Endothelial cell of umbilical vein (primary cell): ENCODE measurements at regions not wholly inside any gene's neighbourhood (a gene's known extent, or its start where the extent isn't known, plus 50 kb on each side); places are given as distances from the start of the nearest gene placed in this dataset.

Source experiments
- BruUV-seq: library from RNA; stranded (reverse); fragments of 400-500 nt; replicated peaks from 2 replicates; lab custom pipeline; 2021; lab: Mats Ljungman, UMichigan
- CTCF ChIA-PET: fragments of 300-600, 350-600 bp; sonication (Branson Sonifier 250); formaldehyde crosslinking; loops from one replicate; lab custom pipeline; 2021; ENCODE audit warnings: antibody characterized with exemption, inconsistent platforms; lab: Charles Lee
- POLR2A ChIA-PET: fragments of 300-600, 350-600 bp; sonication (Branson Sonifier 250); formaldehyde crosslinking; loops from one replicate; lab custom pipeline; 2021; ENCODE audit warnings: antibody characterized with exemption, inconsistent platforms; lab: Charles Lee
- DNase-seq: peaks from one replicate; pipeline ENCODE4 v3.0.0-alpha.2; 2011; ENCODE audit warnings: low read depth, low spot score
- FAIRE-seq: peaks from 2 replicates; lab custom pipeline; 2011; peaks lifted over from hg19 to GRCh38; lab: Jason Lieb, UNC
- H2AFZ ChIP-seq: 2 replicates; pipeline ENCODE4 v1.6.0; 2012; ENCODE audit warnings: low read depth, low read length, control low read depth, inconsistent platforms
- H3K27ac ChIP-seq: 2 replicates; pipeline ENCODE4 v1.5.1; 2011; ENCODE audit warnings: low read depth, mild to moderate bottlenecking, control low read depth, low read length, moderate library complexity; ENCODE audit not compliant: insufficient read depth
- H3K27me3 ChIP-seq, 2 experiments: 2 replicates each; pipeline versions ENCODE4 v1.6.0 to v1.6.1; 2011; ENCODE audit warnings: low read length in 2 of 2, mixed read lengths in 1 of 2; ENCODE audit not compliant: control insufficient read depth in 2 of 2, insufficient read depth in 2 of 2
- H3K36me3 ChIP-seq, 2 experiments: 2 replicates in 1 of 2; 3 replicates in 1 of 2; pipeline ENCODE4 v1.5.1; 2011; ENCODE audit warnings: low read length in 2 of 2, mild to moderate bottlenecking in 1 of 2, moderate library complexity in 1 of 2; ENCODE audit not compliant: control insufficient read depth in 2 of 2, insufficient read depth in 2 of 2; ENCODE audit errors: extremely low read depth in 1 of 2
- H3K4me1 ChIP-seq: 3 replicates; pipeline ENCODE4 v1.5.1; 2011; ENCODE audit warnings: mild to moderate bottlenecking, low read length; ENCODE audit not compliant: control insufficient read depth, insufficient read depth; ENCODE audit errors: extremely low read depth
- H3K4me2 ChIP-seq: 2 replicates; pipeline ENCODE4 v1.6.1; 2011; ENCODE audit warnings: low read length, control low read depth, mixed read lengths; ENCODE audit not compliant: insufficient read depth
- H3K4me3 ChIP-seq, 3 experiments: fragments of 200-600 bp in 1 of 3; sonication (generic), shearing (Covaris generic) in 1 of 3; replicated peaks in 1 of 3; 2 replicates each; pipeline ENCODE4 v1.5.1; 2011 to 2016; ENCODE audit warnings: control low read depth in 3 of 3, low read length in 3 of 3, mild to moderate bottlenecking in 2 of 3, inconsistent platforms in 1 of 3, low read depth in 1 of 3, moderate library complexity in 1 of 3; ENCODE audit not compliant: insufficient read depth in 1 of 3
- H3K79me2 ChIP-seq: 2 replicates; pipeline ENCODE4 v1.6.0; 2012; ENCODE audit warnings: low read length, inconsistent platforms; ENCODE audit not compliant: control insufficient read depth, insufficient read depth
- H3K9ac ChIP-seq: replicated peaks from 2 replicates; pipeline ENCODE3; 2011; ENCODE audit warnings: low read length, control low read depth; ENCODE audit not compliant: insufficient read depth; ENCODE audit errors: extremely low read depth
- H3K9me1 ChIP-seq: replicated peaks from 3 replicates; pipeline ENCODE4 v1.6.0; 2011; ENCODE audit warnings: mild to moderate bottlenecking, low read length; ENCODE audit not compliant: control insufficient read depth, insufficient read depth; ENCODE audit errors: extremely low read depth
- H3K9me3 ChIP-seq: replicated peaks from 2 replicates; pipeline ENCODE4 v1.5.1; 2012; ENCODE audit warnings: low read length, inconsistent platforms; ENCODE audit not compliant: control insufficient read depth, insufficient read depth
- H4K20me1 ChIP-seq: replicated peaks from 2 replicates; pipeline ENCODE3; 2011; ENCODE audit warnings: mild to moderate bottlenecking, low read length; ENCODE audit not compliant: control insufficient read depth, insufficient read depth; ENCODE audit errors: extremely low read depth
- EZH2 ChIP-seq: IDR thresholded peaks from 2 replicates; pipeline ENCODE4 v1.6.1; 2012; ENCODE audit warnings: borderline replicate concordance, low read depth, mild to moderate bottlenecking, moderate library complexity, low read length, inconsistent platforms; ENCODE audit not compliant: severe bottlenecking
- FOS ChIP-seq: IDR thresholded peaks from 2 replicates; pipeline ENCODE4 v1.6.1; 2011; ENCODE audit warnings: mild to moderate bottlenecking, low read length, moderate library complexity, borderline replicate concordance; ENCODE audit not compliant: insufficient read depth
- GATA2 ChIP-seq: IDR thresholded peaks from 2 replicates; pipeline ENCODE4 v1.7.0; 2011; ENCODE audit warnings: low read depth, mild to moderate bottlenecking, moderate library complexity, mixed read lengths, low read length; ENCODE audit not compliant: insufficient read length, insufficient read depth
- JUN ChIP-seq: IDR thresholded peaks from 2 replicates; pipeline ENCODE4 v1.6.1; 2011; ENCODE audit warnings: borderline replicate concordance, low read depth; ENCODE audit not compliant: insufficient read length, insufficient read depth
- MYC ChIP-seq: IDR thresholded peaks from one replicate; pipeline ENCODE4 v1.6.1; 2011; ENCODE audit warnings: mild to moderate bottlenecking, low read depth, low read length
- POLR2A ChIP-seq: IDR thresholded peaks from 2 replicates; pipeline ENCODE4 v1.6.1; 2012; ENCODE audit warnings: low read depth, mild to moderate bottlenecking, control low read depth, low read length
- dilution Hi-C: fragments of 300-500 bp; cut with MboI; formaldehyde crosslinking; loops from one replicate; pipeline ENCODE4 v1.15.0; 2019; ENCODE audit warnings: low sequenced_read_pairs; ENCODE audit not compliant: extremely low pct_ligation_motif_present
- intact Hi-C: fragments of 100-400 bp; cut with micrococcal nuclease; formaldehyde crosslinking; loops from one replicate; pipeline ENCODE4 v1.10.0; 2022
- TF ChIP-seq, protein P1 (sequence below): IDR thresholded peaks from 2 replicates; pipeline ENCODE4 v1.6.1; 2011; ENCODE audit not compliant: insufficient read depth, insufficient read length

DNA sequence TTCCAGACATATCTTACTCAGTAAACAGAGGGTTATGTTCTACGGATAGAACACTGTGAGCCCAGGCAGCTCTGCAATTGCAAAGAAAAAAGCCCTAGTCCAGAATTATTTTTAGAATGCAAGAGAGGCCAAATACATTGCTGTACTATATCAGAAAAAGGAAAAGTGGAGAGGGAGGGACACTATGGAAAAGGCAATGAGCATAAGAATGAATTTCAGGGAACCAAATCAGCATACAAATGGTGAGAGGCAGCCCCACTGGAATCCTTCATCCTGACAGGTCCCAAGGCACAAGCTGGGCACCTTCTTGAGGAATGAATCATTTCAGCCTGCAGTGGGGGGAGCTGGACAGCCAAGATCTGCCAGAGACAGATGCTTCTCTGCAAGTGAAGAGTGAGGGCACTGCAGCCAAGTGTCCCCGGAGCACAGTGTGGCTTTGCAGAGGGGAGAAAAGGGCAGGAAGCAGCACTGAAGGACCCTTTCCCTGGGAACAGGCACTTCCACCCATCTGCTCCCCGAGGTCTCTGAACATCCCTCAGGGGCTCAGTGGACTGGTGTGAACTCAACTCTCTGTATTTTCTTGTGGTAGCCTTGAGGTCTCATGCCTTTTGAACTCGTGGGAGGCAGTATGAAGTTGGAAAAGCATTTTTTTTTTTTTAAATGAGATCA lies 115.6 kb downstream of the XCL2 start:
- Histone ChIP-seq H3K4me1 (no peaks in the 10 kb centered on the region), H3K4me3 (no peak overlapping the region), H3K79me2 (no peaks in the 10 kb centered on the region), H3K4me2 (no peak overlapping the region), H3K36me3 (no peaks in the 10 kb centered on the region), H4K20me1 (no peaks in the 10 kb centered on the region), H3K9ac (no peak overlapping the region), H3K9me3 (no peaks in the 10 kb centered on the region), H3K9me1 (no peaks in the 10 kb centered on the region), H3K27ac (no peak overlapping the region), H2AFZ (no peak overlapping the region), H3K27me3 (no peaks in the 10 kb centered on the region)
- dilution Hi-C loops (no loop called here), intact Hi-C loops (no loop called here)
- POLR2A ChIA-PET = no interaction called here
- CTCF ChIA-PET = interaction anchor here (1.2 kb wide), 1 partner anchor 11 kb away, joined by 4 read pairs; no protein-coding TSS in a partner anchor
- DNase-seq (no peak), FAIRE-seq (no peak)
- BruUV-seq = no TSS peak
- TF ChIP-seq, protein P1, sequence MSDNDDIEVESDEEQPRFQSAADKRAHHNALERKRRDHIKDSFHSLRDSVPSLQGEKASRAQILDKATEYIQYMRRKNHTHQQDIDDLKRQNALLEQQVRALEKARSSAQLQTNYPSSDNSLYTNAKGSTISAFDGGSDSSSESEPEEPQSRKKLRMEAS = no peak
- TF ChIP-seq EZH2 = no peak
- TF ChIP-seq JUN = no peak
- no peak for TF ChIP-seq FOS

DNA sequence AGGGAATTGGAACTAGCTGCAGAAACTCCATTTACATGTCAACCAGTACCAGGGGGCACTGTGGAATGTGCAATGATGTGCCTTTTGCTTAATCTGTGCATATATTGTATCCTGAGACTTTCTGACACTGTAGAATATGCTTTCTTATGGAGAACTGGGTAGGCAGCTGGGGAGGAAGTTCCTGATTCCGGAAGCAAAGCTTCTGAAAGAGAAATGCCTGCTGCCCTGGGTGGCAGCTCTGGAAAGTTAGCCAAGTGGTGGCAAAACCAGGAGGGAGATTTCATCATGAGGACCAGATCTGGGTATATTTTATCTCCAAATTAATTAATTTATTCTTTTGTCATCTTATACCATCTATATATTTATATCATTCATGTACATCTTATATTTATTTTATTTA lies 116.7 kb downstream of the XCL2 start:
- Histone ChIP-seq H3K9ac (no peak overlapping the region), H3K79me2 (no peaks in the 10 kb centered on the region), H3K4me1 (no peaks in the 10 kb centered on the region), H3K4me2 (no peak overlapping the region), H3K4me3 (no peak overlapping the region), H4K20me1 (no peaks in the 10 kb centered on the region), H3K9me3 (no peaks in the 10 kb centered on the region), H3K9me1 (no peaks in the 10 kb centered on the region), H3K27ac (no peak overlapping the region), H2AFZ (no peak overlapping the region), H3K36me3 (no peaks in the 10 kb centered on the region), H3K27me3 (no peaks in the 10 kb centered on the region)
- TF ChIP-seq GATA2 (no peak), MYC (no peak), POLR2A (no peak), EZH2 (no peak)
- CTCF ChIA-PET = interaction anchor here (1.4 kb wide), 1 partner anchor 192 kb away, joined by 4 read pairs; no protein-coding TSS in a partner anchor
- DNase-seq (no peak), FAIRE-seq (no peak)
- intact Hi-C loops (no loop called here), dilution Hi-C loops (no loop called here)
- POLR2A ChIA-PET = no interaction called here
- no TSS peak for BruUV-seq
